HEK293T (cell line): ENCODE measurements at regions not wholly inside any gene's neighbourhood (a gene's known extent, or its start where the extent isn't known, plus 50 kb on each side); places are given as distances from the start of the nearest gene placed in this dataset.

Experiments
- CTCF ChIA-PET: fragments of 350-600 bp; formaldehyde crosslinking; extraction: SDS; loops from one replicate; lab custom pipeline; 2021; ENCODE audit warnings: antibody characterized with exemption, inconsistent platforms; lab: Yijun Ruan, JAX
- POLR2A ChIA-PET: fragments of 350-600 bp; formaldehyde crosslinking; extraction: SDS; loops from one replicate; lab custom pipeline; 2020; ENCODE audit warnings: antibody characterized with exemption, inconsistent platforms; lab: Yijun Ruan, JAX
- DNase-seq: peaks from one replicate; pipeline ENCODE4 v3.0.0; 2012; ENCODE audit warnings: mixed read lengths; ENCODE audit errors: extremely low spot score
- ARNT ChIP-seq: fragments of 450-650 bp; IDR thresholded peaks from 2 replicates; pipeline ENCODE4 v1.6.1; 2017; ENCODE audit warnings: mild to moderate bottlenecking
- BHLHE40 ChIP-seq: fragments of 450-650 bp; IDR thresholded peaks from 2 replicates; pipeline ENCODE4 v1.6.1; 2016; ENCODE audit warnings: mild to moderate bottlenecking, moderate library complexity, borderline replicate concordance
- CTBP1 ChIP-seq: fragments of 450-650 bp; IDR thresholded peaks from 2 replicates; pipeline ENCODE4 v1.6.1; 2016; ENCODE audit warnings: borderline replicate concordance
- ELF4 ChIP-seq: fragments of 450-650 bp; IDR thresholded peaks from 2 replicates; pipeline ENCODE4 v1.6.1; 2017; ENCODE audit warnings: antibody characterized with exemption
- FOXA1 ChIP-seq: fragments of 450-650 bp; IDR thresholded peaks from 2 replicates; pipeline ENCODE4 v1.6.1; 2016; ENCODE audit warnings: mild to moderate bottlenecking
- FOXK2 ChIP-seq: fragments of 450-650 bp; IDR thresholded peaks from 2 replicates; pipeline ENCODE4 v1.6.1; 2016; ENCODE audit warnings: mild to moderate bottlenecking
- FOXM1 ChIP-seq: fragments of 450-650 bp; IDR thresholded peaks from 2 replicates; pipeline ENCODE4 v1.6.1; 2017; ENCODE audit warnings: mild to moderate bottlenecking, borderline replicate concordance
- HDGF ChIP-seq: fragments of 450-650 bp; IDR thresholded peaks from 2 replicates; pipeline ENCODE4 v1.6.1; 2017; ENCODE audit warnings: antibody characterized with exemption, borderline replicate concordance
- L3MBTL2 ChIP-seq: fragments of 450-650 bp; conservative IDR thresholded peaks from 2 replicates; pipeline ENCODE4 v1.6.1; 2016; ENCODE audit warnings: mild to moderate bottlenecking
- LEF1 ChIP-seq: fragments of 450-650 bp; IDR thresholded peaks from 2 replicates; pipeline ENCODE4 v1.6.1; 2017; ENCODE audit warnings: mild to moderate bottlenecking, borderline replicate concordance
- NFRKB ChIP-seq: fragments of 450-650 bp; IDR thresholded peaks from 2 replicates; pipeline ENCODE4 v1.6.1; 2016; ENCODE audit warnings: mild to moderate bottlenecking, moderate library complexity
- SP1 ChIP-seq: fragments of 450-650 bp; IDR thresholded peaks from 2 replicates; pipeline ENCODE4 v1.6.1; 2017
- SUZ12 ChIP-seq: fragments of 450-650 bp; IDR thresholded peaks from 2 replicates; pipeline ENCODE4 v1.6.1; 2016; ENCODE audit warnings: mild to moderate bottlenecking
- TARDBP ChIP-seq: fragments of 450-650 bp; IDR thresholded peaks from 2 replicates; pipeline ENCODE4 v1.6.1; 2016
- ZNF384 ChIP-seq: fragments of 450-650 bp; IDR thresholded peaks from 2 replicates; pipeline ENCODE4 v1.6.1; 2016
- TF ChIP-seq, protein P1 (sequence below): fragments of 450-650 bp; IDR thresholded peaks from 2 replicates; pipeline ENCODE4 v1.6.1; 2016

DNA sequence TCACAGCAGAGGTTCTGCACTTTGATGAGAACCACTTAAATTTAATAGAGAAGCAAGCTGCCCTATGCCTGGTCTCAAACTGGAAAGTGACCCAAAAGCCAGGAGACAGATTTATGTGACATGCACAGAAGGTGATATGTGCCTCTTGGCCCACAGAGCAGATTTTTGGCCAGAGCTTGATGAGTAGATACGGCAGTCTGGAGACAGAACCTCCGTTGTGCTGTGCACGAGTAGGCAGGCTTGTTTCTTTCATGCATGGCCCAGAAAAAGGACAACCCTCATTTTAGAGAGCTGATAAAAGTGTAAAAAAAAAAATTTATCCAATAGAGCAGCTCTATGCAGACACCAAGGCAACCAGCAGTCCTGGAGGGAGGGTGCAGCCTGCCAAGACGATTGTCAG, 423.1 kb downstream of the CNTN6 start:
- POLR2A ChIA-PET, result no interaction called here
- TF ChIP-seq ZNF384, result no peak
- no peak for TF ChIP-seq HDGF
- TF ChIP-seq, protein P1, sequence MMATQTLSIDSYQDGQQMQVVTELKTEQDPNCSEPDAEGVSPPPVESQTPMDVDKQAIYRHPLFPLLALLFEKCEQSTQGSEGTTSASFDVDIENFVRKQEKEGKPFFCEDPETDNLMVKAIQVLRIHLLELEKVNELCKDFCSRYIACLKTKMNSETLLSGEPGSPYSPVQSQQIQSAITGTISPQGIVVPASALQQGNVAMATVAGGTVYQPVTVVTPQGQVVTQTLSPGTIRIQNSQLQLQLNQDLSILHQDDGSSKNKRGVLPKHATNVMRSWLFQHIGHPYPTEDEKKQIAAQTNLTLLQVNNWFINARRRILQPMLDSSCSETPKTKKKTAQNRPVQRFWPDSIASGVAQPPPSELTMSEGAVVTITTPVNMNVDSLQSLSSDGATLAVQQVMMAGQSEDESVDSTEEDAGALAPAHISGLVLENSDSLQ, result no peak
- TF ChIP-seq FOXM1, result no peak
- TF ChIP-seq FOXA1, result no peak
- TF ChIP-seq ELF4, result no peak
- TF ChIP-seq SP1, result no peak
- TF ChIP-seq FOXK2, result no peak
- no peak for TF ChIP-seq NFRKB
- no peak for TF ChIP-seq ARNT
- no peak for TF ChIP-seq L3MBTL2
- TF ChIP-seq BHLHE40, result no peak
- TF ChIP-seq CTBP1, result no peak
- no peak for TF ChIP-seq LEF1
- TF ChIP-seq SUZ12, result no peak
- no peak for TF ChIP-seq TARDBP
- CTCF ChIA-PET, result no interaction called here
- no peak for DNase-seq

DNA sequence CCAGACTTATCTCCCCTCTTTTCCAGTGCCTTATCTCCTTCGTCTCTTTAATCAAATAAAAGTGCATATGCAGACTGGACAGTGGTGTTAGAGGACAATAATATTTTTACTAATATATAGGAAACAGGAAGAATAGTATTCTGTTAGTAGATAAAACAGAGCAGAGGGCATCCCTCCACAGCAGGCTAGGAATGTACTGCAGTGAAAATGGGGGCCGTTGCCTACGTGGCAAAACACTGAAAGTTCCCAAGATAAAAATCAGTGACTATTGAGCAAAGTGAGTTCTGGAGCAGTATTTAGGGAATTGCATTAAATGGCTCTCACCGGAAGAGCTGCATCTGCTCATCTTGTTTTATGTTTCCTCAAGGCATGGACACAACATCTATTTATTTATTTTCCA, 435.0 kb downstream of the CNTN6 start:
- POLR2A ChIA-PET, result no interaction called here
- CTCF ChIA-PET, result no interaction called here
- no peak for DNase-seq
- TF ChIP-seq L3MBTL2 (no peak), LEF1 (no peak), CTBP1 (no peak), TARDBP (no peak), FOXA1 (no peak), FOXM1 (no peak), ELF4 (no peak)
- TF ChIP-seq, protein P1, result no peak

DNA sequence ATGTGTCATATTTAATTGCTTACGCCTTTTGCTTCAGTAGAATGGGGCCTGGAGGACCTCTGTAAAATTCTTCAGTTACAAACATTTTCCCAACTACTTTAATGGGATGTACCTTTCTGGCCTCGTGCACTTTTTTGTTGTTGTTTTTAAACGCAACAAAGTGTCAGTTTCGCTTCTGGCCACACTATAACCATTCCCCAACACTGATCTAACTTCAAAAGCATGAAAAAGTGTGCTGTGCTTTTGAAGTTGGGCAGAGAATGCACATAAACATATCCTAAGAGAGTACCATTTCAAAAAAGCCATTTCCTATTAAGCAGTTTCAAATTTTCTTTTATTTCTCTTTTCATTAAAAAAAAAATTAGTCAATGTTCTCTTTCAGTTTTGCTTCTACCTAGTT, 435.8 kb downstream of the CNTN6 start:
- DNase-seq, result no peak
- TF ChIP-seq FOXA1 (no peak), CTBP1 (no peak), ZNF384 (no peak), TARDBP (no peak), BHLHE40 (no peak), ARNT (no peak), L3MBTL2 (no peak)
- CTCF ChIA-PET, result no interaction called here
- POLR2A ChIA-PET, result no interaction called here

DNA sequence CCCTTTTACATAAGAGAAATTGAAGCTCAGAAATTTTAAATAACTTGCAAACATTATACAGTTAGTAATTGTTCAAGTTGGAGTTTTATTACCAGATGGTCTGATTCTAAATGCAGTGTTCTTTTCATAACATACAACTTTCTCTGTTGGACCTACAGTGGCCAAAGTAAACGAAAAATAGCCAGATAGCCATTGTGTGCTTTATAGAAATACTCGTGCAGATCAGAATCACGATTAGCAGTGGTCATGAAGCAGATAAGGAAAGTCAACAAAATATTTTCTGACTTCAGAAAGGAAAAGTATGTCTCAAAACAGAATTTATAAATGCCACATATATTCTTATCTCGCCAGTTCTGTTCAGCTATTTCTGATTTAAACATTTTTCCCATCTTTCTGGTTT, 436.9 kb downstream of the CNTN6 start:
- no peak for DNase-seq
- CTCF ChIA-PET, result no interaction called here

DNA sequence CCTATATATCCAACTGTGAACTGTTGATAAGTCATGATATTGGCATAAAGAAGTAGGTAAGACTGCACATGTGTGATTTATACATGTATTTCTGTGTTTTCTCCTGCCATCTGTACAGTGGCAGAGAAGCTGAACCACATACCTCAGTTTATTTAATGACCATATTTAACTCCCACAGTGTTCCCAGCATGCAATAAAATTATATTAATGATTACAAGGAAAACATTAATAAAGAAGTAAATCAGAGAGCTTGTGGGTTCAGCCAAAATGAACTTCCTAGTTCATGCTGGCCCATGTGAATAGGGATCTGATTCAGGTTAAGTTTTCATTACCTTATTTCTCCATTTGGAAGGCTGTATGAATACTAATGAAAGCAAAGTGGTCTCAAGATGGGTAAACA, 439.2 kb downstream of the CNTN6 start:
- ChIA-PET POLR2A (no interaction called here), CTCF (interaction anchor here (0.7 kb wide), 1 partner anchor 733 kb away, joined by 3 read pairs; no protein-coding TSS in a partner anchor)
- TF ChIP-seq FOXA1 (no peak), TARDBP (no peak), FOXM1 (no peak)
- DNase-seq, result no peak

More for the DNA sequence above, 436.9 kb downstream of the CNTN6 start:
- TF ChIP-seq FOXM1 (no peak), LEF1 (no peak)
- POLR2A ChIA-PET, result no interaction called here

DNA sequence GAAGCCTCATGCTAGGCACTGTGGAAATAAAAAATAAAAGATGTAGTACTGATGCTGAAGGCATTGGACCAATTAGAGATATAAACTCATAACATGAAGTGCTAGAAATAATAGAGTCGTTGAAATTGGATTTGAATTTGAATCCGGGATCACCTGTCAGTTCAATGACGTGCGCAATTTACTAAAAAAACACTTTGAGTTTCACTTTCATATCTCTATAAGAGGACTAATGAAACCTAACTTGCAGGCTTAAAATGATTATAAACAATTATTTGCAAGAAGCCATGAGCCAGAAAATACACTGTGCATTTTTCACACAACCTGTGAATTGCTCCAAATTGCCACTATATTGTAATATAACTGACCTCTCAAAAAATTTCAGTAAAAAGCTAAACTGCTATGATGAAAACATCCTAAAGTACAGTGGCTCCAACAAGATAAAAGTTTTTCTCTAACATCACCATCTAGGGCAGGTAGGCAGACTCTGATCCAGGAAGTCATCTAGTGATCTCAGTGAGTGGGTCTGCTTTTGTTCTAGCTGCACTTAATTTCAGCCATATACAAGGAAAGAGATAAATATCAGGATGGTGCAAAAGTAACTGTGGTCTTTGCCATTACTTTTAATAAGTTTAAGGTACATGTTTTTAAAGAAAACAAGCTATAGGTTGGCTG, 440.2 kb downstream of the CNTN6 start:
- ChIA-PET CTCF (no interaction called here), POLR2A (no interaction called here)
- no peak for DNase-seq
- TF ChIP-seq CTBP1 (no peak), SUZ12 (no peak), FOXA1 (no peak)
- TF ChIP-seq, protein P1, result no peak

DNA sequence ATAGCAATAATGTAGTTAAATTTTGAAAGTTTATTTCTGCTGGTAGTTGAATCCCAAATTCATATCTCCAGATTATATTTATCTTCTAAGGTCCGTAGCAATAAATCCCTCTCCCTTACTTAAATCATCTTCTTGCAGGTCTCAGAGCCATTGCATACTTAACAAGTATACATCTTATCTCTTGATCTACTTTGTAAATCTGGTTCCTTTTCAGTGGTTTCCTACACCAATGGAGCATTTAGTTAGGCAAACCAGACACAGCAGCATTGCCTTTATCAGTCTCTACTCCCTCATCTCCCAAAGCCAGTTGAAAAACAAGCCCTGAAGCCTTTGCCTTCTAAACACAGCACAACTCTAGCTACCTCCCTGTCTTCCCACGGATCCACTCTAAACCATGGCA, 440.9 kb downstream of the CNTN6 start:
- ChIA-PET POLR2A (no interaction called here), CTCF (no interaction called here)
- TF ChIP-seq L3MBTL2 (no peak), NFRKB (no peak), FOXM1 (no peak), SUZ12 (no peak), ELF4 (no peak), HDGF (no peak), SP1 (no peak), FOXA1 (no peak), ARNT (no peak)
- TF ChIP-seq, protein P1, result no peak
- DNase-seq, result no peak
